H9 (cell line): ENCODE measurements at regions not wholly inside any gene's neighbourhood (a gene's known extent, or its start where the extent isn't known, plus 50 kb on each side); places are given as distances from the start of the nearest gene placed in this dataset.

Experiments used
- DNase-seq: peaks from one replicate; pipeline ENCODE4 v3.0.0-alpha.2; 2017
- H2AFZ ChIP-seq: one replicate; pipeline ENCODE4 v1.6.1; 2013; ENCODE audit warnings: mild to moderate bottlenecking, low read length, control low read depth, moderate library complexity
- H2AK5ac ChIP-seq: 2 replicates; pipeline ENCODE4 v1.6.1; 2013; ENCODE audit warnings: low read length, control low read depth, mixed read lengths; ENCODE audit not compliant: insufficient read length
- H2BK120ac ChIP-seq: one replicate; pipeline ENCODE4 v1.6.1; 2013; ENCODE audit warnings: low read depth, mild to moderate bottlenecking, low read length, control low read depth, inconsistent platforms; ENCODE audit not compliant: poor library complexity, severe bottlenecking
- H2BK12ac ChIP-seq: 2 replicates; pipeline ENCODE4 v1.6.1; 2013; ENCODE audit warnings: low read length, control low read depth, mixed read lengths, low read depth; ENCODE audit not compliant: insufficient read length
- H2BK15ac ChIP-seq: 2 replicates; pipeline ENCODE4 v1.6.1; 2013; ENCODE audit warnings: low read depth, low read length, control low read depth
- H2BK20ac ChIP-seq: one replicate; pipeline ENCODE4 v1.6.1; 2013; ENCODE audit warnings: low read depth, mild to moderate bottlenecking, low read length, control low read depth, inconsistent platforms; ENCODE audit not compliant: poor library complexity, severe bottlenecking
- H2BK5ac ChIP-seq: 2 replicates; pipeline ENCODE4 v1.6.1; 2013; ENCODE audit warnings: low read length, control low read depth, mixed read lengths; ENCODE audit not compliant: insufficient read length
- H3K14ac ChIP-seq: 2 replicates; pipeline ENCODE4 v1.6.1; 2013; ENCODE audit warnings: low read length, control low read depth; ENCODE audit not compliant: insufficient read depth
- H3K18ac ChIP-seq: 2 replicates; pipeline ENCODE4 v1.6.1; 2013; ENCODE audit warnings: low read depth, mild to moderate bottlenecking, mixed read lengths, low read length, control low read depth; ENCODE audit not compliant: insufficient read length
- H3K23ac ChIP-seq: 2 replicates; pipeline ENCODE4 v1.6.1; 2013; ENCODE audit warnings: low read length, control low read depth, mixed read lengths, low read depth; ENCODE audit not compliant: insufficient read length
- H3K23me2 ChIP-seq: 2 replicates; pipeline ENCODE4 v1.6.1; 2013; ENCODE audit warnings: low read depth, mild to moderate bottlenecking, mixed read lengths, low read length, control low read depth; ENCODE audit not compliant: insufficient read length, poor library complexity, severe bottlenecking
- H3K27ac ChIP-seq: 2 replicates; pipeline ENCODE4 v1.5.1; 2013; ENCODE audit warnings: low read length, control low read depth, mixed read lengths, low read depth; ENCODE audit not compliant: insufficient read length
- H3K27me3 ChIP-seq: 2 replicates; pipeline ENCODE4 v1.6.1; 2013; ENCODE audit warnings: low read length, control low read depth, inconsistent platforms; ENCODE audit not compliant: insufficient read depth
- H3K4ac ChIP-seq: 2 replicates; pipeline ENCODE4 v1.6.1; 2013; ENCODE audit warnings: low read depth, mild to moderate bottlenecking, control low read depth, inconsistent platforms, low read length, moderate library complexity
- H3K4me1 ChIP-seq: 2 replicates; pipeline ENCODE4 v1.6.1; 2013; ENCODE audit warnings: low read length, control low read depth, inconsistent platforms; ENCODE audit not compliant: insufficient read depth
- H3K4me2 ChIP-seq: 2 replicates; pipeline ENCODE4 v1.6.1; 2013; ENCODE audit warnings: low read length, control low read depth, mixed read lengths; ENCODE audit not compliant: insufficient read length, insufficient read depth
- H3K56ac ChIP-seq: 2 replicates; pipeline ENCODE4 v1.6.1; 2013; ENCODE audit warnings: low read depth, mild to moderate bottlenecking, mixed read lengths, low read length, control low read depth; ENCODE audit not compliant: insufficient read length
- H3K79me1 ChIP-seq: 2 replicates; pipeline ENCODE4 v1.6.1; 2013; ENCODE audit warnings: low read depth, mild to moderate bottlenecking, moderate library complexity, low read length, control low read depth, inconsistent platforms; ENCODE audit not compliant: insufficient read depth, poor library complexity, severe bottlenecking
- H3K79me2 ChIP-seq: 2 replicates; pipeline ENCODE4 v1.6.1; 2013; ENCODE audit warnings: low read length, control low read depth, inconsistent platforms; ENCODE audit not compliant: insufficient read depth
- H3K9ac ChIP-seq: 2 replicates; pipeline ENCODE4 v1.6.1; 2013; ENCODE audit warnings: low read length, control low read depth, mixed read lengths; ENCODE audit not compliant: insufficient read length; ENCODE audit errors: extremely low read depth
- H3K9me3 ChIP-seq: one replicate; pipeline ENCODE4 v1.6.1; 2013; ENCODE audit warnings: low read depth, low read length, inconsistent platforms; ENCODE audit not compliant: control insufficient read depth
- H3T11ph ChIP-seq: one replicate; pipeline ENCODE4 v1.6.1; 2013; ENCODE audit warnings: mild to moderate bottlenecking, low read length, control low read depth, inconsistent platforms
- H4K20me1 ChIP-seq: one replicate; pipeline ENCODE4 v1.6.1; 2013; ENCODE audit not compliant: control insufficient read depth, insufficient read length, insufficient read depth
- H4K5ac ChIP-seq: 2 replicates; pipeline ENCODE4 v1.6.1; 2013; ENCODE audit warnings: low read depth, mild to moderate bottlenecking, mixed read lengths, low read length, control low read depth; ENCODE audit not compliant: insufficient read length
- H4K8ac ChIP-seq: replicated peaks from 2 replicates; pipeline ENCODE4 v1.6.1; 2013; ENCODE audit warnings: low read length, control low read depth, mixed read lengths, low read depth; ENCODE audit not compliant: insufficient read length
- H4K91ac ChIP-seq: 2 replicates; pipeline ENCODE4 v1.6.1; 2013; ENCODE audit warnings: low read depth, mild to moderate bottlenecking, moderate library complexity, mixed read lengths, low read length, control low read depth; ENCODE audit not compliant: insufficient read length
- H3K27ac Mint-ChIP-seq, 3 experiments: 2 replicates in 2 of 3; 3 replicates in 1 of 3; pipeline ENCODE4 v1.8.0; 2020 to 2021; ENCODE audit warnings: mixed read lengths in 3 of 3, mild to moderate bottlenecking in 1 of 3, moderate library complexity in 1 of 3
- H3K27me3 Mint-ChIP-seq: 2 replicates; pipeline ENCODE4 v1.8.0; 2021; ENCODE audit warnings: low read depth, mild to moderate bottlenecking, moderate library complexity, mixed read lengths
- H3K36me3 Mint-ChIP-seq, 3 experiments: 2 replicates in 2 of 3; 3 replicates in 1 of 3; pipeline ENCODE4 v1.8.0; 2020 to 2021; ENCODE audit warnings: low read depth in 3 of 3, mixed read lengths in 3 of 3; ENCODE audit not compliant: insufficient read depth in 1 of 3
- H3K4me1 Mint-ChIP-seq, 2 experiments: 2 replicates each; pipeline ENCODE4 v1.8.0; 2020; ENCODE audit warnings: mixed read lengths in 2 of 2
- H3K4me3 Mint-ChIP-seq, 2 experiments: 2 replicates in 1 of 2; 3 replicates in 1 of 2; pipeline ENCODE4 v1.8.0; 2020 to 2021; ENCODE audit warnings: mild to moderate bottlenecking in 2 of 2, mixed read lengths in 2 of 2, moderate library complexity in 1 of 2
- H3K9me3 Mint-ChIP-seq, 2 experiments: 2 replicates in 1 of 2; 3 replicates in 1 of 2; pipeline ENCODE4 v1.8.0; 2020; ENCODE audit warnings: mild to moderate bottlenecking in 2 of 2, mixed read lengths in 2 of 2, moderate library complexity in 1 of 2
- WGBS: extraction: QIAGEN DNeasy Blood & Tissue Kit; methylation state at CpG from one replicate; pipeline ENCODE4 v1.1.7; 2013; ENCODE audit warnings: missing lambda C conversion rate, low lambda C conversion rate, mixed read lengths; ENCODE audit not compliant: insufficient read length; ENCODE audit errors: extremely low coverage; 5-methylcytosine and 5-hydroxymethylcytosine counted together
- TF ChIP-seq, protein P1 (sequence below): fragments of 200-600 bp; sonication (generic); conservative IDR thresholded peaks from 3 replicates; pipeline ENCODE4 v1.8.0; 2021; ENCODE audit warnings: antibody characterized with exemption, mild to moderate bottlenecking

DNA sequence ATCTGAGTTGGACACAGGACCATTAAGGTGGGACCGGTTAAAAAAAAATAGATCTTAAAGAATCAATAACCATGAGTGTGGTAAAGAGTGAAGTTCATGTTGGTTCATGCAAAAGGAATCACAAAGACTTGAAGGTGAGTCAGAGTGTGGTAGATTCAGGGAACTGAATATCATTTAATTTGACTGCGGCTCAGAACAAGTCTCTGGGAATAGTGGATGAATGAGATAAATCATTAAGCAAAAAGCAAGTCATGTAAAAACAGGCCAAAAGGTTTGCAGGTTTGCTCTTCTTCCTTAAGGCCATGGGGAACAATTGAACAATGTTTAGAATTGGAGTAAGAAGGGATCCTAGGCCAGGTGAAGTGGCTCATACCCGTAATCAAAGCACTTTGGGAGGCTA is 385.8 kb downstream of the ETV1 start:
- no CpG with 5 or more reads among the region's 3 CpGs for WGBS
- H4K5ac ChIP-seq = no peak overlapping the region

More for the DNA sequence above, 385.8 kb downstream of the ETV1 start:
- H3K9me3 ChIP-seq = peaks cover 6% of the 10 kb centered on the region
- peaks cover 14 to 25% (median 16%) of the 10 kb centered on the region in 3 experiments; a peak in 6 of 7 replicates for H3K36me3 Mint-ChIP-seq
- H3K4me3 Mint-ChIP-seq = no peak overlapping the region
- H3K23me2 ChIP-seq = no peaks in the 10 kb centered on the region
- no peak overlapping the region for H3K9ac ChIP-seq
- H3T11ph ChIP-seq = no peak overlapping the region
- no peak for DNase-seq
- no peak overlapping the region for H4K91ac ChIP-seq
- no peak overlapping the region for H3K18ac ChIP-seq
- H3K14ac ChIP-seq = no peak overlapping the region
- H2AK5ac ChIP-seq = no peak overlapping the region
- no peak overlapping the region for H3K4ac ChIP-seq
- peaks cover 18 to 20% of the 10 kb centered on the region in 2 experiments; a peak in 4 of 5 replicates for H3K9me3 Mint-ChIP-seq
- no peak overlapping the region for H3K56ac ChIP-seq
- no peak overlapping the region for H3K27ac Mint-ChIP-seq
- H2BK120ac ChIP-seq = no peak overlapping the region
- no peaks in the 10 kb centered on the region for H3K79me2 ChIP-seq
- H3K4me1 ChIP-seq = no peaks in the 10 kb centered on the region
- H2BK12ac ChIP-seq = no peak overlapping the region
- no peaks in the 10 kb centered on the region for H4K20me1 ChIP-seq
- no peaks in the 10 kb centered on the region for H3K27me3 Mint-ChIP-seq
- no peak overlapping the region for H4K8ac ChIP-seq
- no peak overlapping the region for H3K27ac ChIP-seq
- H3K4me2 ChIP-seq = no peak overlapping the region
- no peak overlapping the region for H2BK20ac ChIP-seq
- no peaks in the 10 kb centered on the region for H3K4me1 Mint-ChIP-seq
- H2AFZ ChIP-seq = no peak overlapping the region
- no peak overlapping the region for H3K23ac ChIP-seq
- no peaks in the 10 kb centered on the region for H3K79me1 ChIP-seq
- H3K27me3 ChIP-seq = no peaks in the 10 kb centered on the region
- TF ChIP-seq, protein P1, sequence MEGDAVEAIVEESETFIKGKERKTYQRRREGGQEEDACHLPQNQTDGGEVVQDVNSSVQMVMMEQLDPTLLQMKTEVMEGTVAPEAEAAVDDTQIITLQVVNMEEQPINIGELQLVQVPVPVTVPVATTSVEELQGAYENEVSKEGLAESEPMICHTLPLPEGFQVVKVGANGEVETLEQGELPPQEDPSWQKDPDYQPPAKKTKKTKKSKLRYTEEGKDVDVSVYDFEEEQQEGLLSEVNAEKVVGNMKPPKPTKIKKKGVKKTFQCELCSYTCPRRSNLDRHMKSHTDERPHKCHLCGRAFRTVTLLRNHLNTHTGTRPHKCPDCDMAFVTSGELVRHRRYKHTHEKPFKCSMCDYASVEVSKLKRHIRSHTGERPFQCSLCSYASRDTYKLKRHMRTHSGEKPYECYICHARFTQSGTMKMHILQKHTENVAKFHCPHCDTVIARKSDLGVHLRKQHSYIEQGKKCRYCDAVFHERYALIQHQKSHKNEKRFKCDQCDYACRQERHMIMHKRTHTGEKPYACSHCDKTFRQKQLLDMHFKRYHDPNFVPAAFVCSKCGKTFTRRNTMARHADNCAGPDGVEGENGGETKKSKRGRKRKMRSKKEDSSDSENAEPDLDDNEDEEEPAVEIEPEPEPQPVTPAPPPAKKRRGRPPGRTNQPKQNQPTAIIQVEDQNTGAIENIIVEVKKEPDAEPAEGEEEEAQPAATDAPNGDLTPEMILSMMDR = no peak
- no peak overlapping the region for H2BK5ac ChIP-seq
- no peak overlapping the region for H2BK15ac ChIP-seq
